Ishikawa (cell line): ENCODE measurements at regions not wholly inside any gene's neighbourhood (a gene's known extent, or its start where the extent isn't known, plus 50 kb on each side); places are given as distances from the start of the nearest gene placed in this dataset.

Source experiments
- CEBPB ChIP-seq: IDR thresholded peaks from 2 replicates; pipeline ENCODE4 v1.6.1; 2012
- CREB1 ChIP-seq: IDR thresholded peaks from 2 replicates; pipeline ENCODE4 v1.6.1; 2012; ENCODE audit warnings: low read depth
- EP300 ChIP-seq: IDR thresholded peaks from 2 replicates; pipeline ENCODE4 v1.6.1; 2012; ENCODE audit warnings: borderline replicate concordance
- FOXM1 ChIP-seq: IDR thresholded peaks from 2 replicates; pipeline ENCODE4 v1.6.1; 2012; ENCODE audit warnings: low read depth, borderline replicate concordance
- MAX ChIP-seq: IDR thresholded peaks from 2 replicates; pipeline ENCODE4 v1.6.1; 2012
- RAD21 ChIP-seq: IDR thresholded peaks from 2 replicates; pipeline ENCODE4 v1.6.1; 2012; ENCODE audit warnings: low read depth
- REST ChIP-seq: IDR thresholded peaks from 2 replicates; pipeline ENCODE4 v1.6.1; 2012; ENCODE audit warnings: low read depth, mild to moderate bottlenecking
- TAF1 ChIP-seq: IDR thresholded peaks from 2 replicates; pipeline ENCODE4 v1.6.1; 2012; ENCODE audit warnings: low read depth, mild to moderate bottlenecking
- TCF12 ChIP-seq: IDR thresholded peaks from 2 replicates; pipeline ENCODE4 v1.6.1; 2012; ENCODE audit warnings: low read depth
- USF1 ChIP-seq: IDR thresholded peaks from 2 replicates; pipeline ENCODE4 v1.6.1; 2012
- YY1 ChIP-seq: IDR thresholded peaks from 2 replicates; pipeline ENCODE4 v1.6.1; 2012; ENCODE audit warnings: low read depth
- ZBTB7A ChIP-seq: IDR thresholded peaks from 2 replicates; pipeline ENCODE4 v1.6.1; 2012; ENCODE audit warnings: low read depth

- no peak for TF ChIP-seq MAX
- no peak for TF ChIP-seq EP300
- TF ChIP-seq CEBPB: no peak
- no peak for TF ChIP-seq RAD21
- TF ChIP-seq TAF1: no peak
- TF ChIP-seq REST: no peak
- no peak for TF ChIP-seq FOXM1
- no peak for TF ChIP-seq TCF12
- no peak for TF ChIP-seq CREB1
- TF ChIP-seq YY1: no peak
- TF ChIP-seq ZBTB7A: no peak
- TF ChIP-seq USF1: no peak
Measured at GRCh38 chr4:4730249-4730648, 129.2 kb upstream of the MSX1 start.
